Brain microvascular endothelial cell (primary cell): ENCODE measurements at regions not wholly inside any gene's neighbourhood (a gene's known extent, or its start where the extent isn't known, plus 50 kb on each side); places are given as distances from the start of the nearest gene placed in this dataset.
"Not testable (repeated sequence)": the region's sequence is repeated elsewhere in the genome, so short reads cannot be mapped to it uniquely, and the experiment has no call there.

ENCODE experiments used
- DNase-seq: peaks from one replicate; pipeline ENCODE4 v3.0.0-alpha.2; 2020
- H3K27ac ChIP-seq: fragments of 250-450 bp; sonication (Bioruptor Pico); 2 replicates; pipeline ENCODE4 v1.5.1; 2020; ENCODE audit warnings: mild to moderate bottlenecking, moderate library complexity
- H3K27me3 ChIP-seq: fragments of 250-450 bp; sonication (Bioruptor Pico); replicated peaks from 2 replicates; pipeline ENCODE4 v1.5.1; 2020; ENCODE audit warnings: mild to moderate bottlenecking
- H3K36me3 ChIP-seq: fragments of 250-450 bp; sonication (Bioruptor Pico); replicated peaks from 2 replicates; pipeline ENCODE4 v1.5.1; 2020; ENCODE audit warnings: mild to moderate bottlenecking
- H3K4me3 ChIP-seq: 2 replicates; pipeline ENCODE4 v1.5.1; 2011; ENCODE audit warnings: low read depth, mild to moderate bottlenecking, control low read depth, low read length, moderate library complexity
- in situ Hi-C: cut with HindIII; loops from 2 replicates; pipeline ENCODE4 v1.10.0; 2017; ENCODE audit warnings: low sequenced_read_pairs, low pct_ligation_motif_present
- TF ChIP-seq, protein P1 (sequence below): IDR thresholded peaks from 2 replicates; pipeline ENCODE4 v1.5.1; 2011; ENCODE audit warnings: low read depth, mild to moderate bottlenecking, moderate library complexity, low read length, control low read depth, inconsistent platforms; ENCODE audit errors: missing control alignments

DNA sequence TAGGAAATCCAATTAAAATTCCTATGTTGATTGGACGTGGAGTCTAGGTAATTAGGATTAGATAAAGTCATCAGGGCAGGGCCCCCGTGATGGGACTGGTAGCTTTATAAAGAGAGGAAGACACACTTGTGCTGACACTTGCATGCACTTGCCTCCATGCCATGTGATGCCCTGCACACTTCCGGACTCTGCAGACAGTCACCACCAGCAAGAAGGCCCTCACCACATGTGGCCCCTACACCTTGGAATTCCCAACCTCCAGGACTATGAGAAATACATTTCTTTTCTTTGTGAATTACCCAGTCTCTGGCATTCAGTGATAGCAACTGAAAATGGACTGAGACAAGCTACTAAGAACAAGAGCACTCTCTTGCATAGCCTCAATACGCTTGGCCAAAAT is 90.6 kb downstream of the CRYGS start:
- TF ChIP-seq, protein P1, sequence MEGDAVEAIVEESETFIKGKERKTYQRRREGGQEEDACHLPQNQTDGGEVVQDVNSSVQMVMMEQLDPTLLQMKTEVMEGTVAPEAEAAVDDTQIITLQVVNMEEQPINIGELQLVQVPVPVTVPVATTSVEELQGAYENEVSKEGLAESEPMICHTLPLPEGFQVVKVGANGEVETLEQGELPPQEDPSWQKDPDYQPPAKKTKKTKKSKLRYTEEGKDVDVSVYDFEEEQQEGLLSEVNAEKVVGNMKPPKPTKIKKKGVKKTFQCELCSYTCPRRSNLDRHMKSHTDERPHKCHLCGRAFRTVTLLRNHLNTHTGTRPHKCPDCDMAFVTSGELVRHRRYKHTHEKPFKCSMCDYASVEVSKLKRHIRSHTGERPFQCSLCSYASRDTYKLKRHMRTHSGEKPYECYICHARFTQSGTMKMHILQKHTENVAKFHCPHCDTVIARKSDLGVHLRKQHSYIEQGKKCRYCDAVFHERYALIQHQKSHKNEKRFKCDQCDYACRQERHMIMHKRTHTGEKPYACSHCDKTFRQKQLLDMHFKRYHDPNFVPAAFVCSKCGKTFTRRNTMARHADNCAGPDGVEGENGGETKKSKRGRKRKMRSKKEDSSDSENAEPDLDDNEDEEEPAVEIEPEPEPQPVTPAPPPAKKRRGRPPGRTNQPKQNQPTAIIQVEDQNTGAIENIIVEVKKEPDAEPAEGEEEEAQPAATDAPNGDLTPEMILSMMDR, result no peak
- H3K36me3 ChIP-seq, result no peaks in the 10 kb centered on the region
- in situ Hi-C loops, result no loop called here
- H3K4me3 ChIP-seq, result no peak overlapping the region
- DNase-seq, result no peak
- peaks cover 22% of the 10 kb centered on the region for H3K27me3 ChIP-seq
- no peak overlapping the region for H3K27ac ChIP-seq

DNA sequence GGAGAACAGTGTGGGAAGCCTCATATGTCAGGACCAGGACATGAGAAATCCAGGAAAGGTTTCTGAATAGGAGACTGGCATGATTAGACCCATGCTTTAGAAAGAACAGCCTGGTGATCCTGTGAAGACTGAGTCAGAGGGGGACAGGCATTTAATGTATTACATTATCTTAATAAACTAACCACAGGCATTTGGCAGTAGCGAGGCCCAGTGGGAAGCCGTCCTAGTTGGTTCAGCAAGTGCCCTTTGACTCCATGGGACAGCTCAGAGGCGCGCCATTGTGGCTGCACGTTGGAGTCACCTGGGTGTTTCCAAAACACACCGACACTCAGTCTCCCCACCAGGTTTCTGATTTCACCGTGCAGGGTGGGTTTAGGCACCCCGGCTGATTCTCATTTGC is 90.5 kb upstream of the DGKG start:
- peak; percentile 95 for DNase-seq
- H3K27ac ChIP-seq, result no peak overlapping the region
- in situ Hi-C loops, result no loop called here
- peaks cover 24% of the 10 kb centered on the region for H3K27me3 ChIP-seq
- H3K4me3 ChIP-seq, result no peak overlapping the region
- TF ChIP-seq, protein P1, result no peak
- no peaks in the 10 kb centered on the region for H3K36me3 ChIP-seq

DNA sequence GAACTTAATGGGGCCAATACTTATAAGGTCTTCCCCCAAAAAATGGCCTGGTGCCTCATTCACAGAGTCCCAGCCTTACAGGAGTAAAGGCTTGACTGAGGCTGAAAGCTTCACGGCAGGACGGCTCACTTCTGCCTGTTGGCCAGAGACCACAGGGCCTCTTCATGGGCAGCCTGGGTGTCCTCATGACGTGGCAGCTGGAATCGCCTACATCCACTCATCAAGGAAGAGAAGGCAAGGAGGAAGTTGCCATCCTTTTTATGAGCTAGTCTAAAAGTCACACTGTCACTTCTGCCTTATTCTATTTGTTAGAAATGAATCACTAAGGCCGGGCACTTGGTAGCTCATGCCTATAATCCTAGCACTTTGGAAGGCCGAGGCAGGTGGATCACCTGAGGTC is 89.3 kb upstream of the DGKG start:
- in situ Hi-C loops, result no loop called here
- no peaks in the 10 kb centered on the region for H3K36me3 ChIP-seq
- peaks cover 19% of the 10 kb centered on the region for H3K27me3 ChIP-seq
- no peak for DNase-seq
- no peak overlapping the region for H3K27ac ChIP-seq
- TF ChIP-seq, protein P1, result no peak
- no peak overlapping the region for H3K4me3 ChIP-seq

DNA sequence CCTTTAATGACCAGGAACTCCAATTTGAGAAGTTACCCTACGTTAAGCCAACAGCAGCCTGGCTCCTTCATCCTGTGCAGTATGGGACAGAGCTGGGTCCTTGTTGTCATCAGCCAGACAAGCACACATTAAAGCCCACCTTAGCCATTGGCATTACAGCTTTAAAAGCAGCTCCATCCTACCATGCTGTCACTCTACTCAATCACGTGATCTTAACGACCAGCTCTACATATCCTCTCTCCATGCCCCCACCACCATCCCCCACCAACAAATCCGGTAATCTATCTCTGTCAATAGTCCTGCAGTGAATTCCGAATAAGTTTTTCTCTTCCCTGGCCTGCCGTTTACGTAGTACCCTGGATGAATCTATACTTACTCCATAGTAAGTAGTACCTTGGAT is 82.9 kb upstream of the DGKG start:
- Histone ChIP-seq H3K27ac (no peak overlapping the region), H3K27me3 (peaks cover 17% of the 10 kb centered on the region), H3K36me3 (no peaks in the 10 kb centered on the region), H3K4me3 (no peak overlapping the region)
- DNase-seq, result no peak
- TF ChIP-seq, protein P1, result no peak
- in situ Hi-C loops, result no loop called here

DNA sequence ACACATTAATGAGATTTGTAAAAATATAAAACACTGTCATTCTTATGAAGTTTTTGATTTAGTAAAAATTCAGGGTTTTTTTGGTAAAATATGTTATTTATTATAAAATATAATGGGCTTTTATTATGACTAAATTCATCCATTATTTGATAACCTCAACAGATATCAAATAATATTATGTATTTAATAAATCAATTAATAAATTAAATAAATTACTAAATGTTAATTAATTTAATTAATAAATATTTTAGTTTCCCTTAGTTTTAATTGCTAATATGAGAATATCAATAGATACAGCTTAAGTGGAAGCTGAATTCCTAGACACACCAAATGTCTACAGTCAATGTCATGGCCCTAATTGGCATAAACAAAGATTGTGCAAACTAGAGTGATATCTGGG is 82.3 kb upstream of the DGKG start:
- TF ChIP-seq, protein P1, result no peak
- no peak for DNase-seq
- H3K27me3 ChIP-seq, result peaks cover 17% of the 10 kb centered on the region
- no peak overlapping the region for H3K27ac ChIP-seq
- no peak overlapping the region for H3K4me3 ChIP-seq
- H3K36me3 ChIP-seq, result no peaks in the 10 kb centered on the region
- in situ Hi-C loops, result no loop called here

DNA sequence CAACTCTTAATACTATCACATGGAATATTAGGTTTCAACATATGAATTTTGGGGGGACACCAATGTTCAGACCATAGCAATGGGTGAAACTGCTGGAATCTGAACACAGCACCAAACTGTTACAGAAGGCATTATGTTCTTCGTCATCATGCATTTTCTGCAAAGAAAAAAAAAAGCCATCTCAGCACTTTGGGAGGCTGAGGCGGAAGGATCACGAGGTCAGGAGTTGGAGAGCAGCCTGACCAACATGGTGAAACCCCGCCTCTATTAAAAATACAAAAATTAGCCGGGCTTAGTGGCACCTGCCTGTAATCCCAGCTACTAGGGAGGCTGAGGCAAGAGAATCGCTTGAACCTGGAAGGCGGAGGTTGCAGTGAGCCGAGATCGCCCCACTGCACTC is 80.9 kb upstream of the DGKG start:
- H3K4me3 ChIP-seq, H3K27ac ChIP-seq, in situ Hi-C loops: not testable (repeated sequence)

DNA sequence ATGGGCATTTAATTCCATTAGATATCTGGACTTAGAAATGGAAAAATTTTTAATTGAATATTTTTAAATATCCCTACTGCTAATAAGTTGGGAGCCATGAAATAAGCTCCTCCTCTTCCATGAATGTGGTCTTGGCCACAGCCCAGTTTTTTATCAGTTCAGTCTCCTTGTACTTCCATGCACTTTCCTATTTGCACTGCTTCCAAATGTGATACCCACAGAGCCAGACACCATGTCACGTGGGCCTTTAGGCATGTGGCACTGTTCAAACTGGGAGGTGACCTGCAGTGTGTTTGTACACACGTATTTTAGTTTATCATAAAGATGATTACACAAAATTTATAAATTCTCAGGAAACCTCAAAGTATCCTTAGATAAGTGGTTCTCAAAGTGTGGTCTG is 80.1 kb upstream of the DGKG start:
- H3K36me3 ChIP-seq, result no peaks in the 10 kb centered on the region
- TF ChIP-seq, protein P1, result no peak
- no peak overlapping the region for H3K4me3 ChIP-seq
- no peak for DNase-seq
- in situ Hi-C loops, result no loop called here
- H3K27me3 ChIP-seq, result peaks cover 12% of the 10 kb centered on the region
- no peak overlapping the region for H3K27ac ChIP-seq

More for the DNA sequence above, 80.9 kb upstream of the DGKG start:
- not testable (repeated sequence) for DNase-seq, H3K36me3 ChIP-seq
- H3K27me3 ChIP-seq, result peaks cover 14% of the 10 kb centered on the region
